ENCODE measurements at regions not wholly inside any gene's neighbourhood (a gene's known extent, or its start where the extent isn't known, plus 50 kb on each side); places are given as distances from the start of the nearest gene placed in this dataset.
"Not testable (repeated sequence)": the region's sequence is repeated elsewhere in the genome, so short reads cannot be mapped to it uniquely, and the experiment has no call there.

GRCh38 chr6:14415452-14415851, 297.9 kb downstream of the CD83 start:
- no peaks in the 10 kb centered on the region for H3K36me3 ChIP-seq
- no peaks in the 10 kb centered on the region for H3K9me3 ChIP-seq
- TF ChIP-seq CTCF (IDR thresholded peaks at IDR 0.05) (no peak), POLR2AphosphoS5 (IDR thresholded peaks at IDR 0.05) (no peak)
- intact Hi-C loops (cut with DNase I), result no loop called here
- no peaks in the 10 kb centered on the region for H3K27me3 ChIP-seq
- H3K27ac ChIP-seq, result no peak overlapping the region
- no peak for DNase-seq
- 95 to 96% methylated on average over 3 of the region's 3 CpGs for WGBS, 2 donors
- H3K4me3 ChIP-seq, result no peak overlapping the region
- no peaks in the 10 kb centered on the region for H3K4me1 ChIP-seq

GRCh38 chr6:14417377-14417776, 299.8 kb downstream of the CD83 start:
- Histone ChIP-seq H3K27ac (no peak overlapping the region), H3K9me3 (no peaks in the 10 kb centered on the region), H3K4me1 (no peaks in the 10 kb centered on the region), H3K4me3 (no peak overlapping the region), H3K36me3 (no peaks in the 10 kb centered on the region), H3K27me3 (no peaks in the 10 kb centered on the region)
- intact Hi-C loops (cut with DNase I), result no loop called here
- no peak for DNase-seq
- WGBS, 2 donors, result 86 to 92% methylated on average over 2 of the region's 2 CpGs
- TF ChIP-seq EP300 (IDR thresholded peaks at IDR 0.05) (no peak), CTCF (IDR thresholded peaks at IDR 0.05) (no peak), POLR2AphosphoS5 (IDR thresholded peaks at IDR 0.05) (no peak), POLR2A (IDR thresholded peaks at IDR 0.05) (no peak)

GRCh38 chr6:14419224-14419623, 301.7 kb downstream of the CD83 start:
- H3K4me3 ChIP-seq; DNase-seq; H3K4me1 ChIP-seq; intact Hi-C loops (cut with DNase I); H3K27ac ChIP-seq; H3K9me3 ChIP-seq; H3K36me3 ChIP-seq; H3K27me3 ChIP-seq: not testable (repeated sequence)
- WGBS, 2 donors, result 83 to 98% methylated on average over 7 of the region's 7 CpGs

GRCh38 chr6:14422061-14422460, 304.5 kb downstream of the CD83 start:
- Histone ChIP-seq H3K4me1 (no peaks in the 10 kb centered on the region), H3K36me3 (no peaks in the 10 kb centered on the region), H3K27ac (no peak overlapping the region), H3K9me3 (no peaks in the 10 kb centered on the region), H3K27me3 (no peaks in the 10 kb centered on the region), H3K4me3 (no peak overlapping the region)
- TF ChIP-seq POLR2AphosphoS5 (IDR thresholded peaks at IDR 0.05) (no peak), EP300 (IDR thresholded peaks at IDR 0.05) (no peak), POLR2A (IDR thresholded peaks at IDR 0.05) (no peak), CTCF (IDR thresholded peaks at IDR 0.05) (no peak)
- 92 to 94% methylated on average over 6 of the region's 6 CpGs for WGBS, 2 donors
- intact Hi-C loops (cut with DNase I), result no loop called here
- DNase-seq, result no peak

GRCh38 chr6:14422917-14423316, 305.3 kb downstream of the CD83 start:
- 64 to 97% methylated on average over 2 of the region's 2 CpGs for WGBS, 2 donors
- TF ChIP-seq POLR2AphosphoS5 (IDR thresholded peaks at IDR 0.05), result no peak
- DNase-seq, result no peak
- intact Hi-C loops (cut with DNase I), result no loop called here
- no peak overlapping the region for H3K4me3 ChIP-seq
- H3K36me3 ChIP-seq, result no peaks in the 10 kb centered on the region
- no peaks in the 10 kb centered on the region for H3K9me3 ChIP-seq
- no peak overlapping the region for H3K27ac ChIP-seq
- no peaks in the 10 kb centered on the region for H3K27me3 ChIP-seq
- no peaks in the 10 kb centered on the region for H3K4me1 ChIP-seq

GRCh38 chr6:14423330-14423729, 305.8 kb downstream of the CD83 start:
- no peaks in the 10 kb centered on the region for H3K9me3 ChIP-seq
- TF ChIP-seq POLR2AphosphoS5 (IDR thresholded peaks at IDR 0.05) (no peak), EP300 (IDR thresholded peaks at IDR 0.05) (no peak), CTCF (IDR thresholded peaks at IDR 0.05) (no peak), POLR2A (IDR thresholded peaks at IDR 0.05) (no peak)
- H3K36me3 ChIP-seq, result no peaks in the 10 kb centered on the region
- H3K4me1 ChIP-seq, result no peaks in the 10 kb centered on the region
- H3K27me3 ChIP-seq, result no peaks in the 10 kb centered on the region
- no peak for DNase-seq
- H3K4me3 ChIP-seq, result no peak overlapping the region
- no peak overlapping the region for H3K27ac ChIP-seq
- intact Hi-C loops (cut with DNase I), result no loop called here
- 87 to 92% methylated on average over 5 of the region's 5 CpGs for WGBS, 2 donors

Data from sigmoid colon (tissue), 6 donors.